H1 (cell line): ENCODE measurements at regions not wholly inside any gene's neighbourhood (a gene's known extent, or its start where the extent isn't known, plus 50 kb on each side); places are given as distances from the start of the nearest gene placed in this dataset.

Experiments
- CTCF ChIP-seq, 3 experiments: IDR thresholded peaks; 1 replicate in 2 of 3; 2 replicates in 1 of 3; pipeline versions ENCODE4 v1.5.1 to v1.6.1; 2011; ENCODE audit warnings: low read length in 3 of 3, mild to moderate bottlenecking in 3 of 3, inconsistent platforms in 2 of 3, low read depth in 1 of 3, moderate library complexity in 1 of 3; ENCODE audit not compliant: insufficient read depth in 1 of 3; ENCODE audit errors: control extremely low read depth in 1 of 3
- TAF7 ChIP-seq: optimal IDR thresholded peaks from 2 replicates; pipeline ENCODE3; 2011; ENCODE audit warnings: low read depth, mild to moderate bottlenecking, inconsistent platforms, low read length, moderate library complexity, borderline replicate concordance

DNA sequence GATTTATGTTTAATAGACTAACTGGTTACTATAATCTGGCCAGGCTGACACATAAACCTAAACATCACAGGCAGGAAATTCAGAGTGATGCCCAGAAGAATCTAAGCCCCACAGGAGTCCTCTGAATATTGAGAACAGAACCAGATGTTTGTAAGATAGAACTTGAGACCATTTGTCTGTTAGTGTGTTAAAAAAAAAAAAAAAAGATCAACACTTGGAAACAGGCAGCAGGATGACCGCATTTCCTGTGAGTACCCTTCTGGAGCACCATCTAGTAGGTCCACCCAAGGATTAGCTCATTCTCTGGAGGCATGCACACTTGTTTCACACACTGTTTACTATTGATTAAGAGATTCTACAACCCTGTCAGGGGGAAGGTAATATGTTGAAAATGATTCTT is 111.4 kb upstream of the VANGL1 start (continued):
- TF ChIP-seq CTCF (IDR thresholded peaks at IDR 0.05; ENCODE audit: control extremely low read depth in 1 of 3, insufficient read depth in 1 of 3, low read depth in 1 of 3, low read length in 3 of 3) (no peak), TAF7 (no peak)
